HCT116 (cell line): ENCODE measurements at regions not wholly inside any gene's neighbourhood (a gene's known extent, or its start where the extent isn't known, plus 50 kb on each side); places are given as distances from the start of the nearest gene placed in this dataset.

Experiments
- ATAC-seq: fragments of 200-7000 bp; cut with Tn5 transposase; 2 replicates; pipeline ENCODE4 v1.9.1; 2020; ENCODE audit warnings: mild to moderate bottlenecking, moderate library complexity
- BruUV-seq: library from RNA; stranded (reverse); fragments of 400-500 nt; replicated peaks from 2 replicates; lab custom pipeline; 2021; lab: Mats Ljungman, UMichigan
- CTCF ChIA-PET: fragments of 300-600 bp; sonication (Branson Sonifier 250); formaldehyde crosslinking; loops from one replicate; lab custom pipeline; 2021; ENCODE audit warnings: antibody characterized with exemption; lab: Charles Lee
- POLR2A ChIA-PET: fragments of 300-600, 350-600 bp; sonication (Branson Sonifier 250); formaldehyde crosslinking; loops from one replicate; lab custom pipeline; 2021; ENCODE audit warnings: antibody characterized with exemption; lab: Charles Lee
- RAD21 ChIA-PET, 2 experiments: fragments of 300-600 bp; sonication (Branson Sonifier 250); formaldehyde crosslinking; loops; one replicate each; lab custom pipeline; 2023; ENCODE audit warnings: low total read pairs in 2 of 2; ENCODE audit not compliant: uncharacterized antibody in 2 of 2, unreplicated experiment in 2 of 2, low non-redundant PET in 1 of 2; lab: Charles Lee
- DNase-seq: peaks from one replicate; pipeline ENCODE4 v3.0.0-alpha.2; 2010; ENCODE audit warnings: low read depth, low spot score
- H2AFZ ChIP-seq: fragments of 200-600 bp; shearing (Covaris generic), sonication (generic); 2 replicates; pipeline ENCODE4 v1.6.1; 2017; ENCODE audit warnings: low read depth, mixed run types, mixed read lengths, antibody characterized with exemption, low read length; ENCODE audit not compliant: poor library complexity, severe bottlenecking
- H3K27ac ChIP-seq: 2 replicates; pipeline ENCODE4 v1.5.1; 2012; ENCODE audit warnings: low read depth, low read length
- H3K27me3 ChIP-seq: fragments of 200-600 bp; sonication (generic); 2 replicates; pipeline ENCODE4 v1.6.1; 2016; ENCODE audit warnings: mixed run types, low read length, mixed read lengths; ENCODE audit not compliant: insufficient read depth
- H3K36me3 ChIP-seq, 2 experiments: fragments of 200-500 bp in 1 of 2; fragments of 200-600 bp in 1 of 2; sonication (Bioruptor generic) in 1 of 2; sonication (generic) in 1 of 2; 2 replicates each; pipeline versions ENCODE4 v1.5.1 to v1.6.1; 2014 to 2016; ENCODE audit warnings: low read length in 2 of 2, inconsistent platforms in 1 of 2, mixed read lengths in 1 of 2, mixed run types in 1 of 2; ENCODE audit not compliant: insufficient read depth in 2 of 2, control insufficient read depth in 1 of 2
- H3K4me1 ChIP-seq, 2 experiments: fragments of 200-600 bp in 1 of 2; sonication (generic) in 1 of 2; 2 replicates each; pipeline versions ENCODE4 v1.5.1 to v1.6.1; 2012 to 2017; ENCODE audit warnings: low read length in 2 of 2, inconsistent platforms in 1 of 2, mild to moderate bottlenecking in 1 of 2, mixed read lengths in 1 of 2, mixed run types in 1 of 2, moderate library complexity in 1 of 2; ENCODE audit not compliant: insufficient read depth in 2 of 2, control insufficient read depth in 1 of 2
- H3K4me2 ChIP-seq: fragments of 200-600 bp; sonication (generic); 2 replicates; pipeline ENCODE4 v1.6.1; 2017; ENCODE audit warnings: mixed run types, low read length, mixed read lengths
- H3K4me3 ChIP-seq, 2 experiments: fragments of 200-600 bp in 1 of 2; sonication (generic) in 1 of 2; replicated peaks in 1 of 2; 2 replicates each; pipeline ENCODE4 v1.5.1; 2011 to 2016; ENCODE audit warnings: low read length in 2 of 2, control low read depth in 1 of 2, low read depth in 1 of 2, mild to moderate bottlenecking in 1 of 2, mixed read lengths in 1 of 2, mixed run types in 1 of 2
- H3K79me2 ChIP-seq: fragments of 200-600 bp; sonication (generic); 2 replicates; pipeline ENCODE4 v1.6.1; 2017; ENCODE audit warnings: mild to moderate bottlenecking, mixed run types, low read length, moderate library complexity, mixed read lengths; ENCODE audit not compliant: insufficient read depth
- H3K9ac ChIP-seq: fragments of 200-600 bp; sonication (generic); 2 replicates; pipeline ENCODE4 v1.6.1; 2016; ENCODE audit warnings: low read length, mixed read lengths
- H3K9me2 ChIP-seq: fragments of 200-600 bp; sonication (generic), shearing (Covaris generic); 2 replicates; pipeline ENCODE4 v1.6.1; 2017; ENCODE audit warnings: mixed run types, mild to moderate bottlenecking, moderate library complexity; ENCODE audit not compliant: insufficient read depth
- H3K9me3 ChIP-seq, 2 experiments: fragments of 200-500 bp in 1 of 2; fragments of 200-600 bp in 1 of 2; sonication (Bioruptor generic) in 1 of 2; sonication (generic) in 1 of 2; 2 replicates each; pipeline ENCODE4 v1.6.1; 2014 to 2017; ENCODE audit warnings: low read length in 2 of 2, mixed read lengths in 2 of 2, inconsistent platforms in 1 of 2, low read depth in 1 of 2, mild to moderate bottlenecking in 1 of 2, mixed run types in 1 of 2, moderate library complexity in 1 of 2; ENCODE audit not compliant: control insufficient read depth in 1 of 2, insufficient read depth in 1 of 2
- H4K20me1 ChIP-seq: fragments of 200-600 bp; sonication (generic), shearing (Covaris generic); 2 replicates; pipeline ENCODE4 v1.6.1; 2017; ENCODE audit warnings: mixed run types, mild to moderate bottlenecking, moderate library complexity; ENCODE audit not compliant: insufficient read depth
- EGR1 ChIP-seq: IDR thresholded peaks from 2 replicates; pipeline ENCODE4 v1.6.1; 2012; ENCODE audit warnings: low read depth
- FOSL1 ChIP-seq: IDR thresholded peaks from 2 replicates; pipeline ENCODE4 v1.6.1; 2012; ENCODE audit warnings: low read depth
- SRF ChIP-seq: IDR thresholded peaks from 2 replicates; pipeline ENCODE4 v1.6.1; 2012; ENCODE audit warnings: low read depth
- TCF7L2 ChIP-seq: IDR thresholded peaks from 2 replicates; pipeline ENCODE4 v1.7.0; 2011; ENCODE audit warnings: borderline replicate concordance, inconsistent platforms; ENCODE audit not compliant: insufficient read depth, insufficient read length; ENCODE audit errors: extremely low read depth
- intact Hi-C: fragments of 100-400 bp; cut with micrococcal nuclease; formaldehyde crosslinking; loops from 2 replicates; pipeline ENCODE4 v1.10.0; 2022
- TF ChIP-seq, protein P1 (sequence below): IDR thresholded peaks from 2 replicates; pipeline ENCODE4 v1.6.1; 2012; ENCODE audit warnings: low read depth

DNA sequence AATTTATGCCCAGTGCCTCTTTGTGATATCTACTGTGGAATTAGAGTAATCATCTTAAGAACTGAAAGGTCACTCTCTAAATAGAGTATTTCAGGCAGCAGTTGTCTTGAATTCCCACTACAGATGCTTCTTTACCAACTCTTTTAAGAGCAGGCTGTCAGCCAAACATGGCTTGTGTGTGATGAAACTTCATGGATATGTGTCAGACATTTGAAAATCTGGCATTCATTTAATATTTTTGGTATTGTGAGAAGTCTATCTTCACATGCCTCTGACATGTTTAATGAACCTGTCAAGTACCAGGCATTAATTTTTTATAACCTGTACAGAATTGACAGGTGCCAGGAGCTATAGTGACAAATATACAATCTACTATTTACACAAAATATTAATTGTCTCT lies 318.6 kb downstream of the CDH9 start:
- no peak overlapping the region for H3K4me2 ChIP-seq
- POLR2A ChIA-PET, result no interaction called here
- no peak for DNase-seq

More for the DNA sequence above, 318.6 kb downstream of the CDH9 start:
- Histone ChIP-seq H2AFZ (no peak overlapping the region), H3K27me3 (no peaks in the 10 kb centered on the region), H3K9me3 (peaks cover 11 to 31% of the 10 kb centered on the region in 2 experiments; a peak in 3 of 4 replicates), H3K4me1 (no peaks in the 10 kb centered on the region), H3K9me2 (no peaks in the 10 kb centered on the region), H3K4me3 (no peak overlapping the region), H4K20me1 (no peaks in the 10 kb centered on the region; the same call in 1 of the 2 replicates), H3K36me3 (no peaks in the 10 kb centered on the region), H3K9ac (no peak overlapping the region), H3K79me2 (no peaks in the 10 kb centered on the region), H3K27ac (no peak overlapping the region)
- ATAC-seq, result no peak
- TF ChIP-seq, protein P1, sequence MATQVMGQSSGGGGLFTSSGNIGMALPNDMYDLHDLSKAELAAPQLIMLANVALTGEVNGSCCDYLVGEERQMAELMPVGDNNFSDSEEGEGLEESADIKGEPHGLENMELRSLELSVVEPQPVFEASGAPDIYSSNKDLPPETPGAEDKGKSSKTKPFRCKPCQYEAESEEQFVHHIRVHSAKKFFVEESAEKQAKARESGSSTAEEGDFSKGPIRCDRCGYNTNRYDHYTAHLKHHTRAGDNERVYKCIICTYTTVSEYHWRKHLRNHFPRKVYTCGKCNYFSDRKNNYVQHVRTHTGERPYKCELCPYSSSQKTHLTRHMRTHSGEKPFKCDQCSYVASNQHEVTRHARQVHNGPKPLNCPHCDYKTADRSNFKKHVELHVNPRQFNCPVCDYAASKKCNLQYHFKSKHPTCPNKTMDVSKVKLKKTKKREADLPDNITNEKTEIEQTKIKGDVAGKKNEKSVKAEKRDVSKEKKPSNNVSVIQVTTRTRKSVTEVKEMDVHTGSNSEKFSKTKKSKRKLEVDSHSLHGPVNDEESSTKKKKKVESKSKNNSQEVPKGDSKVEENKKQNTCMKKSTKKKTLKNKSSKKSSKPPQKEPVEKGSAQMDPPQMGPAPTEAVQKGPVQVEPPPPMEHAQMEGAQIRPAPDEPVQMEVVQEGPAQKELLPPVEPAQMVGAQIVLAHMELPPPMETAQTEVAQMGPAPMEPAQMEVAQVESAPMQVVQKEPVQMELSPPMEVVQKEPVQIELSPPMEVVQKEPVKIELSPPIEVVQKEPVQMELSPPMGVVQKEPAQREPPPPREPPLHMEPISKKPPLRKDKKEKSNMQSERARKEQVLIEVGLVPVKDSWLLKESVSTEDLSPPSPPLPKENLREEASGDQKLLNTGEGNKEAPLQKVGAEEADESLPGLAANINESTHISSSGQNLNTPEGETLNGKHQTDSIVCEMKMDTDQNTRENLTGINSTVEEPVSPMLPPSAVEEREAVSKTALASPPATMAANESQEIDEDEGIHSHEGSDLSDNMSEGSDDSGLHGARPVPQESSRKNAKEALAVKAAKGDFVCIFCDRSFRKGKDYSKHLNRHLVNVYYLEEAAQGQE, result no peak
- TF ChIP-seq EGR1 (no peak), TCF7L2 (no peak), FOSL1 (no peak), SRF (no peak)
- BruUV-seq, result no TSS peak
- intact Hi-C loops, result no loop called here
- ChIA-PET CTCF (no interaction called here), RAD21 (no interaction called here)
